ENCODE measurements at regions not wholly inside any gene's neighbourhood (a gene's known extent, or its start where the extent isn't known, plus 50 kb on each side); places are given as distances from the start of the nearest gene placed in this dataset.

DNA sequence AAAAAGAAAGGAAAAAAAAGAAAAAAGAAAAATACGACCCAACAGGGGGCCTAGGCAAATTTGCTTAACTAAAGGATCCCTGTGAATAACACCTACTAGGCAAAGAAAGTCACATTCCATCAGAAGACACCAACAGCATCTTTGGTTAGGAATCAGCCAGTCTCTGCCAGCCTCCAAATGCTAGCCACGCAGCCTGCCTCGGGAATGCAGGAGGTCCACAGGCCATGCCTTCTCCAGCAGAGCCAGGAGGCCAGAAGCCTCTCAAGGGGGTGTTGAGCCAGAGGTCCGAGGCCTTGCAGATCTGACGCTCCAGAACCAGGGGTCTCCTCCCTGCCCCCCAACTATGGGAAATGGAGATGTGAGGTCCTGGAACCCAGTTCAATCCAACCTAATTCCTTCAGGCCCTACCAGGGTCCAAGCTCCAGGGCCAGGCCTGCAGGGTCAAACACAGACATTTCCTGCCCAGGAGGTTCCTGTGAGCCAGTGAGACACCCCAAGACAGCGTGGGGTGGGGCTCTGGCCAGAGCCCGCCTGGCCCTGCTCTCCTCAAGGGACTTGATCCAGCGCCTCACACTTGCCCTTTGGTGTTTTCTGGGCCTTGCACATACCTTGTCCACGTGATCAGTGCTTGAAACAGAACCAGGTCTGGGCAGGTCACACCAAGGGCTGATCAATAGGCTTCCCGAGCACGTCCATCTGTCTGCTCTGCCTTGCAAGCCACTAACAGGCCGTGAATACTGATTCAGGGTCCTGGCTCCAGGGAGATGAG lies 289.6 kb upstream of the ID2 start:
- H3K4me2 ChIP-seq (ENCODE audit: low read depth, low read length, poor library complexity, severe bottlenecking) = no peak overlapping the region
- no peak overlapping the region for H3K4me3 ChIP-seq (ENCODE audit: low read length, poor library complexity, severe bottlenecking)
- TF ChIP-seq EZH2phosphoT487 (IDR thresholded peaks at IDR 0.05; ENCODE audit: borderline replicate concordance) = no peak
- TF ChIP-seq, protein P1, sequence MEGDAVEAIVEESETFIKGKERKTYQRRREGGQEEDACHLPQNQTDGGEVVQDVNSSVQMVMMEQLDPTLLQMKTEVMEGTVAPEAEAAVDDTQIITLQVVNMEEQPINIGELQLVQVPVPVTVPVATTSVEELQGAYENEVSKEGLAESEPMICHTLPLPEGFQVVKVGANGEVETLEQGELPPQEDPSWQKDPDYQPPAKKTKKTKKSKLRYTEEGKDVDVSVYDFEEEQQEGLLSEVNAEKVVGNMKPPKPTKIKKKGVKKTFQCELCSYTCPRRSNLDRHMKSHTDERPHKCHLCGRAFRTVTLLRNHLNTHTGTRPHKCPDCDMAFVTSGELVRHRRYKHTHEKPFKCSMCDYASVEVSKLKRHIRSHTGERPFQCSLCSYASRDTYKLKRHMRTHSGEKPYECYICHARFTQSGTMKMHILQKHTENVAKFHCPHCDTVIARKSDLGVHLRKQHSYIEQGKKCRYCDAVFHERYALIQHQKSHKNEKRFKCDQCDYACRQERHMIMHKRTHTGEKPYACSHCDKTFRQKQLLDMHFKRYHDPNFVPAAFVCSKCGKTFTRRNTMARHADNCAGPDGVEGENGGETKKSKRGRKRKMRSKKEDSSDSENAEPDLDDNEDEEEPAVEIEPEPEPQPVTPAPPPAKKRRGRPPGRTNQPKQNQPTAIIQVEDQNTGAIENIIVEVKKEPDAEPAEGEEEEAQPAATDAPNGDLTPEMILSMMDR (conservative IDR thresholded peaks at IDR 0.05; ENCODE audit: low read length) = no peak
- H3K9ac ChIP-seq (ENCODE audit: low read depth, low read length, poor library complexity, severe bottlenecking) = no peak overlapping the region
- H3K79me2 ChIP-seq (ENCODE audit: insufficient read depth, low read length) = no peaks in the 10 kb centered on the region
- H3K4me1 ChIP-seq (ENCODE audit: insufficient read depth, low read length, poor library complexity, severe bottlenecking) = peaks cover 29% of the 10 kb centered on the region
- no peak overlapping the region for H2AFZ ChIP-seq (ENCODE audit: low read length)
- H3K36me3 ChIP-seq (ENCODE audit: insufficient read depth, low read length) = no peaks in the 10 kb centered on the region
- no peaks in the 10 kb centered on the region for H3K27me3 ChIP-seq (ENCODE audit: insufficient read depth, low read length, poor library complexity, severe bottlenecking)
- no peaks in the 10 kb centered on the region for H3K9me3 ChIP-seq (ENCODE audit: insufficient read depth, low read depth, low read length)
- no peaks in the 10 kb centered on the region for H3F3A ChIP-seq (ENCODE audit: low read depth)
- H4K20me1 ChIP-seq (ENCODE audit: insufficient read depth, low read length, poor library complexity, severe bottlenecking) = no peaks in the 10 kb centered on the region
- H3K9me2 ChIP-seq (replicated peaks; ENCODE audit: low read depth, low read length) = no peaks in the 10 kb centered on the region

DNA sequence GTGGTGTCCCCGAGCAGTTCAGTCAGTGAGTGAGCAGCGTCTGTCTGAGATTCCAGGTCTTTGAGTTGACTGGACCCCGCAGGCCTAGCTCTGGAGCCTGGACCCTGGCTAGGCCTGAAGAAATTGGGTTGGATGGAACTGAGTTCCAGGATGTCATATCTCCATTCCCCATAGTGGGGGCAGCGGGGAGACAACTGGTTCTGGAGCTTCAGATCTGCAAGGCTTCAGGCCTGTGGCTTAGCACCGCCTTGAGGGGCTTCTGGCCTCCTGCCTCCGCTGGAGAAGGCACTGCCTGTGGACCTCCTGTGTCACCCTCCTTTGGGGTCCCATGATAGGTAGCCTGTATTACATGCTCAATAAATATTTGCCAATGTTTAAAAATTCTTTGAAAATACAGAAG lies 288.4 kb upstream of the ID2 start:
- no peaks in the 10 kb centered on the region for H3K27me3 ChIP-seq (ENCODE audit: insufficient read depth, low read length, poor library complexity, severe bottlenecking)
- no peaks in the 10 kb centered on the region for H3K9me3 ChIP-seq (ENCODE audit: insufficient read depth, low read depth, low read length)
- H3K4me2 ChIP-seq (ENCODE audit: low read depth, low read length, poor library complexity, severe bottlenecking) = no peak overlapping the region
- H3K9me2 ChIP-seq (replicated peaks; ENCODE audit: low read depth, low read length) = no peaks in the 10 kb centered on the region
- no peaks in the 10 kb centered on the region for H3F3A ChIP-seq (ENCODE audit: low read depth)
- no peak for TF ChIP-seq EZH2phosphoT487 (IDR thresholded peaks at IDR 0.05; ENCODE audit: borderline replicate concordance)
- TF ChIP-seq, protein P1 (conservative IDR thresholded peaks at IDR 0.05; ENCODE audit: low read length) = no peak
- H3K4me1 ChIP-seq (ENCODE audit: insufficient read depth, low read length, poor library complexity, severe bottlenecking) = peaks cover 29% of the 10 kb centered on the region
- H3K9ac ChIP-seq (ENCODE audit: low read depth, low read length, poor library complexity, severe bottlenecking) = no peak overlapping the region
- H3K36me3 ChIP-seq (ENCODE audit: insufficient read depth, low read length) = no peaks in the 10 kb centered on the region
- no peak overlapping the region for H3K4me3 ChIP-seq (ENCODE audit: low read length, poor library complexity, severe bottlenecking)
- H4K20me1 ChIP-seq (ENCODE audit: insufficient read depth, low read length, poor library complexity, severe bottlenecking) = no peaks in the 10 kb centered on the region
- H3K79me2 ChIP-seq (ENCODE audit: insufficient read depth, low read length) = no peaks in the 10 kb centered on the region
- no peak overlapping the region for H2AFZ ChIP-seq (ENCODE audit: low read length)

DNA sequence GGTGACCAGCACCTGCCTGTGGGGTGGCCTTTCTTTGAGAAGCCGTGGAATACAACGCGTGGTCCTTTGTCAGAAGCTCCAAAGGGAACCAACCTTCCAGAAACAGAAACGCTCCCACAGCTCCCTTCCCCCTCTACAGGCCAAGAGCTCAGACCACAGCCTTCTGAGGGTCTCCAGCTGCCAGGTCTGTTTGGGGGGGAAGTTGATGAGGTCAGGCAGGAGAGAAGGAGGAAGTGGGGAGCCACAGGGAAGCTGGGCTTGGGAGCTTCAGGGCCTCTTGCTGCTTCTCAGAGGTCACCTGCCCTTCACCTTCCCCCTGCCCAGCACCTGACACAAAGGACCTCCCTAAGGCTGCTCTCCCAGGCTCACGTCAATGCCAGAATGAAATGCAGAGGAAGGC lies 287.7 kb upstream of the ID2 start:
- no peak for TF ChIP-seq EZH2phosphoT487 (IDR thresholded peaks at IDR 0.05; ENCODE audit: borderline replicate concordance)
- TF ChIP-seq, protein P1 (conservative IDR thresholded peaks at IDR 0.05; ENCODE audit: low read length) = no peak
- Histone ChIP-seq H2AFZ (ENCODE audit: low read length) (no peak overlapping the region), H3K4me3 (ENCODE audit: low read length, poor library complexity, severe bottlenecking) (no peak overlapping the region), H3K36me3 (ENCODE audit: insufficient read depth, low read length) (no peaks in the 10 kb centered on the region), H3K9ac (ENCODE audit: low read depth, low read length, poor library complexity, severe bottlenecking) (no peak overlapping the region), H3K4me2 (ENCODE audit: low read depth, low read length, poor library complexity, severe bottlenecking) (peak overlapping the region; percentile 35), H3F3A (ENCODE audit: low read depth) (no peaks in the 10 kb centered on the region), H3K27me3 (ENCODE audit: insufficient read depth, low read length, poor library complexity, severe bottlenecking) (no peaks in the 10 kb centered on the region), H3K9me2 (replicated peaks; ENCODE audit: low read depth, low read length) (no peaks in the 10 kb centered on the region), H4K20me1 (ENCODE audit: insufficient read depth, low read length, poor library complexity, severe bottlenecking) (no peaks in the 10 kb centered on the region), H3K4me1 (ENCODE audit: insufficient read depth, low read length, poor library complexity, severe bottlenecking) (peaks cover 23% of the 10 kb centered on the region), H3K9me3 (ENCODE audit: insufficient read depth, low read depth, low read length) (no peaks in the 10 kb centered on the region), H3K79me2 (ENCODE audit: insufficient read depth, low read length) (no peaks in the 10 kb centered on the region)

All from Loucy (cell line).